ENCODE measurements at regions not wholly inside any gene's neighbourhood (a gene's known extent, or its start where the extent isn't known, plus 50 kb on each side); places are given as distances from the start of the nearest gene placed in this dataset.

GRCh38 chr7:22664988-22665798 is 61.8 kb upstream of the IL6 start:
- peaks cover 0 to 2% (median 0%) of the 10 kb centered on the region in 4 donors for H3K27me3 ChIP-seq (ENCODE audit: control insufficient read depth in 4 of 4, insufficient read depth in 4 of 4, low read length in 3 of 4)
- H3K9me3 ChIP-seq (ENCODE audit: control insufficient read depth in 4 of 4, low read length in 3 of 4) = no peaks in the 10 kb centered on the region
- no peaks in the 10 kb centered on the region for H3K36me3 ChIP-seq (ENCODE audit: control insufficient read depth in 4 of 4, insufficient read depth in 3 of 4, low read depth in 1 of 4, low read length in 3 of 4)
- no peak for TF ChIP-seq HNF4G (IDR thresholded peaks at IDR 0.05)
- no peak for TF ChIP-seq NR2F2 (IDR thresholded peaks at IDR 0.05)
- TF ChIP-seq JUND (IDR thresholded peaks at IDR 0.05) = no peak
- no peak for TF ChIP-seq CTCF (IDR thresholded peaks at IDR 0.05; ENCODE audit: low read depth, low read length, missing input control)
- TF ChIP-seq HNF4A (conservative IDR thresholded peaks at IDR 0.05) = no peak
- no peak for TF ChIP-seq RAD21 (IDR thresholded peaks at IDR 0.05)
- no peak for TF ChIP-seq ATF3 (IDR thresholded peaks at IDR 0.05)
- no peak for TF ChIP-seq MAX (IDR thresholded peaks at IDR 0.05)
- TF ChIP-seq ZBTB33 (IDR thresholded peaks at IDR 0.05) = no peak
- TF ChIP-seq TAF1 (conservative IDR thresholded peaks at IDR 0.05) = no peak
- TF ChIP-seq SP1 (IDR thresholded peaks at IDR 0.05) = no peak
- DNase-seq (ENCODE audit: low spot score) = no peak
- H3K9ac ChIP-seq (ENCODE audit: low read depth in 1 of 2, low read length in 2 of 2) = no peak overlapping the region
- no peak overlapping the region for H3K27ac ChIP-seq (ENCODE audit: low read depth in 1 of 2, low read length in 2 of 2)
- H3K4me1 ChIP-seq (ENCODE audit: control insufficient read depth in 4 of 4, insufficient read depth in 4 of 4, low read length in 3 of 4) = no peaks in the 10 kb centered on the region
- no peak overlapping the region for H3K4me3 ChIP-seq (ENCODE audit: low read depth in 1 of 3, low read length in 3 of 3)
- WGBS = 93% methylated on average over 54 of the region's 54 CpGs

GRCh38 chr7:22663721-22664120 is 63.3 kb upstream of the IL6 start:
- Histone ChIP-seq H3K36me3 (ENCODE audit: control insufficient read depth in 4 of 4, insufficient read depth in 3 of 4, low read depth in 1 of 4, low read length in 3 of 4) (no peaks in the 10 kb centered on the region), H3K27ac (ENCODE audit: low read depth in 1 of 2, low read length in 2 of 2) (no peak overlapping the region), H3K27me3 (ENCODE audit: control insufficient read depth in 4 of 4, insufficient read depth in 4 of 4, low read length in 3 of 4) (peaks cover 0 to 2% (median 0%) of the 10 kb centered on the region in 4 donors), H3K9me3 (ENCODE audit: control insufficient read depth in 4 of 4, low read length in 3 of 4) (no peaks in the 10 kb centered on the region), H3K4me3 (ENCODE audit: low read depth in 1 of 3, low read length in 3 of 3) (no peak overlapping the region), H3K9ac (ENCODE audit: low read depth in 1 of 2, low read length in 2 of 2) (no peak overlapping the region), H3K4me1 (ENCODE audit: control insufficient read depth in 4 of 4, insufficient read depth in 4 of 4, low read length in 3 of 4) (no peaks in the 10 kb centered on the region)
- DNase-seq (ENCODE audit: low spot score) = no peak
- 76% methylated on average over 6 of the region's 6 CpGs for WGBS
- TF ChIP-seq TAF1 (conservative IDR thresholded peaks at IDR 0.05) = no peak
- TF ChIP-seq FOXA1 (IDR thresholded peaks at IDR 0.05) = no peak
- TF ChIP-seq REST (IDR thresholded peaks at IDR 0.05) = no peak
- no peak for TF ChIP-seq HNF4G (IDR thresholded peaks at IDR 0.05)
- TF ChIP-seq ZBTB33 (IDR thresholded peaks at IDR 0.05) = no peak
- TF ChIP-seq EGR1 (IDR thresholded peaks at IDR 0.05; ENCODE audit: low read depth in 2 of 2) = no peak
- TF ChIP-seq FOXA2 (IDR thresholded peaks at IDR 0.05) = no peak
- no peak for TF ChIP-seq RXRA (IDR thresholded peaks at IDR 0.05)
- no peak for TF ChIP-seq HNF4A (conservative IDR thresholded peaks at IDR 0.05)
- no peak for TF ChIP-seq MAX (IDR thresholded peaks at IDR 0.05)
- no peak for TF ChIP-seq SP1 (IDR thresholded peaks at IDR 0.05)
- TF ChIP-seq JUND (IDR thresholded peaks at IDR 0.05) = no peak
- no peak for TF ChIP-seq ATF3 (IDR thresholded peaks at IDR 0.05)
- no peak for TF ChIP-seq RAD21 (IDR thresholded peaks at IDR 0.05)
- no peak for TF ChIP-seq CTCF (IDR thresholded peaks at IDR 0.05; ENCODE audit: low read depth, low read length, missing input control)
- TF ChIP-seq NR2F2 (IDR thresholded peaks at IDR 0.05) = no peak

All from liver (tissue), 8 donors.